Retinal pigment epithelial cell (primary cell): ENCODE measurements at regions not wholly inside any gene's neighbourhood (a gene's known extent, or its start where the extent isn't known, plus 50 kb on each side); places are given as distances from the start of the nearest gene placed in this dataset.

ENCODE experiments used
- DNase-seq: peaks from one replicate; pipeline ENCODE4 v3.0.0-alpha.2; 2010; ENCODE audit warnings: low read depth
- H3K4me3 ChIP-seq: 2 replicates; pipeline ENCODE4 v1.5.1; 2011; ENCODE audit warnings: mild to moderate bottlenecking, low read length, control low read depth, moderate library complexity
- TF ChIP-seq, protein P1 (sequence below): conservative IDR thresholded peaks from 2 replicates; pipeline ENCODE4 v1.5.1; 2011; ENCODE audit warnings: low read depth, low read length, control low read depth, inconsistent platforms

DNA sequence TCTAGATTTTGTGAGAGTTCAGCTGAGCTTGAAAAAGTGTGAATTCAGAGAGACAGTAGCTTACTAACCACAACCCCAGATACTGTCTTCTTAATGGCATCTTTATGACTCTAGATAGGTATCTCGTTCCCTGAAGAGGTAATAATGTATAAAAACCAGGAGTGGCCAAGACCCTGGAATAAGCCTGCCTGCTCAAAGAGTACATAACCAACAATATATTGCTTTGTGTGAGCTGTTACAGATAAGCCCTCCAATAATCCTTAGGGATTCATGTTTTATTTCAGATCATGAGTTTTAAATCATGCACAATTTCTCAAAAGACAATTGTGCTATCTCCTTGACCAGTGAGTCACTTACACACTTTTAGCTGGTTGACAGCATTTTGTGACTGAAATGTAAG, 327.8 kb upstream of the ADGRB3 start:
- TF ChIP-seq, protein P1, sequence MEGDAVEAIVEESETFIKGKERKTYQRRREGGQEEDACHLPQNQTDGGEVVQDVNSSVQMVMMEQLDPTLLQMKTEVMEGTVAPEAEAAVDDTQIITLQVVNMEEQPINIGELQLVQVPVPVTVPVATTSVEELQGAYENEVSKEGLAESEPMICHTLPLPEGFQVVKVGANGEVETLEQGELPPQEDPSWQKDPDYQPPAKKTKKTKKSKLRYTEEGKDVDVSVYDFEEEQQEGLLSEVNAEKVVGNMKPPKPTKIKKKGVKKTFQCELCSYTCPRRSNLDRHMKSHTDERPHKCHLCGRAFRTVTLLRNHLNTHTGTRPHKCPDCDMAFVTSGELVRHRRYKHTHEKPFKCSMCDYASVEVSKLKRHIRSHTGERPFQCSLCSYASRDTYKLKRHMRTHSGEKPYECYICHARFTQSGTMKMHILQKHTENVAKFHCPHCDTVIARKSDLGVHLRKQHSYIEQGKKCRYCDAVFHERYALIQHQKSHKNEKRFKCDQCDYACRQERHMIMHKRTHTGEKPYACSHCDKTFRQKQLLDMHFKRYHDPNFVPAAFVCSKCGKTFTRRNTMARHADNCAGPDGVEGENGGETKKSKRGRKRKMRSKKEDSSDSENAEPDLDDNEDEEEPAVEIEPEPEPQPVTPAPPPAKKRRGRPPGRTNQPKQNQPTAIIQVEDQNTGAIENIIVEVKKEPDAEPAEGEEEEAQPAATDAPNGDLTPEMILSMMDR: no peak
- no peak for DNase-seq
- H3K4me3 ChIP-seq: no peak overlapping the region

DNA sequence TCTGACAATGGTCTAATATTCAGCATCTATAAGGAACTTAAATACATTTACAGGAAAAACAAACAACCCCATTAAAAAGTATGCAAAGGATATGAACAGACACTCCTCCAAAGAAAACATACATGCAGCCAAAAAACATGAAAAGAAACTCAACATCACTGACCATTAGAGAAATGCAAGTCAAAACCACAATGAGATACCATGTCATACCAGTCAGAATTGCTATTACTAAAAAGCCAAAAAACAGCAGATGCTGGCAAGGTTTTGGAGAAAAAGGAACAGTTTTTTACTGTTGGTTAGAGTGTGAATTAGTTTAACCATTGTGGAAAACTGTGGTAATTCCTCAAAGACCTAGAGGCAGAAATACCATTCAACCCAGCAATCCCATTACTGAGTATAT, 339.0 kb upstream of the ADGRB3 start:
- no peak overlapping the region for H3K4me3 ChIP-seq
- no peak for DNase-seq
- TF ChIP-seq, protein P1: no peak

DNA sequence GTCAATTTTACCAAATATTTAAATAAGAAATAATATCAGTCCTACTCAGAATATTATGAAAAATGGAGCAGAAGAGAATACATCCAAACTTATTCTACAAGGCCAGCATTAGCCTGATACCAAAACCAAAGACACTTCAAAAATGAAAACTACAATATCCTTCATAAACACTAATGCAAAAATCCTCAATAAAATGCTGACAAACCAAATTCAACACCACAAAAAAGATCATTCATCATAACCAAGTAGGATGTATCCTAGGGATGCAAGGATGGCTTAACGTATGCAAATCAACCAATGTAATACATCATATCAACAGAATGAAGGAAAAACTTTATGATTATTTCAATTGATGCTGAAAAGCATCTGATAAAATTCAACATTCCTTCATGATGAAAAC, 352.4 kb upstream of the ADGRB3 start:
- DNase-seq: no peak
- TF ChIP-seq, protein P1: no peak
- no peak overlapping the region for H3K4me3 ChIP-seq

DNA sequence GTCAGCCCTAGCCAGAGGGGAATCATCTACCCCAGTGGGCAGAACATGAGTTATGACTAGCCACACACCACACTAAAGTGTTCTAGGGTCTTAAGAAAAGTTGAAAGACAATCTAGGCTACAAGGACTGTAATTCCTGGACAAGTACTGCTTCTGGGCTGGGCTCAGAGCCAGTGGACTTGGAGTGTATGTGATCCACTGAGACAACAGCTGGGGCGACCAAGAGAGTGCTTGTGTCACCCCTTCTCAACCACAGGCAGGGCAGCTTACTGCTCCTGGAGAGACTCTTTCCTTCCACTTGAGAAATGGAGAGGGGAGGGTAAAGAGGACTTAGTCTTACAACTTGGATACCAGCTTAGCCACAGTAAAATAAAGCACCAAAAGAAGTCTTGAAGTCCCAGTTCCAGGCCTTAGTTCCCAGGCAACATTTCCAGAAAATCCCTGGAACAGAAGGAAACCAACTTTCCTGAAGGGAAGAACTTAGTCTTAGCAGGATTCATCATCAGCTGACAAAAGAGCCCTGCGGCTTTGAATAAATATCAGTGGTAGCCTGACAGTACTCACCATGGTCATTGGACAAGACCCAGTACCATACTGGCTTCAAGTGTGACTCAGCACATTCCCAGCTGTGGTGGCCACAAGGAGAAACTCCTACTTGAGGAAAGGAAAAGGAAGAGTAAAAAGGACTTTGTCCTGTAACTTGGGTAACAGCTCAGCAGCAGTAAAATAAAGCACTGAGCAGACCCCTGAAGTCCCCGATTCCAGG, 355.1 kb upstream of the ADGRB3 start:
- H3K4me3 ChIP-seq: no peak overlapping the region
- TF ChIP-seq, protein P1: no peak
- DNase-seq: no peak

DNA sequence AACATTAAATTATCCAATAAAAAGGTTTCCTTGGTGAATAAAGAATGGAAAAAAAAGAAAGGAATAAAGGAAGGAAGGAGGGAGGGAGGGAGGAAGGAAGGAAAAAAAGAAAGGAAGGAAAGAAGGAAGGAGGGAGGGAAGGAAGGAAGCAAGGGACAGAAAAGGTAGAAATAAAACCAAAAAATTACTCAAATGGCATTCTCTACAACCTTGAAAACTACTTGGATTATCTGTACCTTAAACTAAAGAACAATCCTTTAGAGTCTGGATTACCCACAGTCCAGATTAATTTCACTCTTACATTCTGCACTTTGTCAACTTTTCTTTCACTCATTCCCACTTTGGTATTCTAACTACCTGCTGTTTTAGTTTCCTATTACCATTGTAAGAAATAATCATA, 361.8 kb upstream of the ADGRB3 start:
- no peak for DNase-seq
- TF ChIP-seq, protein P1: no peak

DNA sequence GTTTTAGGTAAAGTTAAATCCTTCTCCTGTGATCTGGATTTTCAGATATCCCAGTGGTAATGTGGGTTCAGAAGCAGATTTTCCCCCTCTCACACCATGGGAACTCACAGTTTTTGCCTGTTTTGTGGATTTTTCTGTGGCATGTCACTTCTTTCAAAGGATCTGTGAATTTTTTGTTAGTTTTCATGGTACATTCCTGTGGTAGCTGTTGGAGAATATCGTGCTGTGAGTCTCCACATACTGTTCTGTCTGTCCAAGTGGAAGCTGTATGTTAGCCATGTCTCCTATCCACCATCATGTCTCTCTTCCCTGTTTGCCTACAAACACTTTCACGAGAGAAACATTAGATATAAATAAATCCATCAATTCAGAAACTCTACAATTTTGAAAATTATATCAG, 378.7 kb upstream of the ADGRB3 start:
- no peak for DNase-seq
- TF ChIP-seq, protein P1: no peak
- no peak overlapping the region for H3K4me3 ChIP-seq

More for the DNA sequence above, 361.8 kb upstream of the ADGRB3 start:
- H3K4me3 ChIP-seq: no peak overlapping the region

DNA sequence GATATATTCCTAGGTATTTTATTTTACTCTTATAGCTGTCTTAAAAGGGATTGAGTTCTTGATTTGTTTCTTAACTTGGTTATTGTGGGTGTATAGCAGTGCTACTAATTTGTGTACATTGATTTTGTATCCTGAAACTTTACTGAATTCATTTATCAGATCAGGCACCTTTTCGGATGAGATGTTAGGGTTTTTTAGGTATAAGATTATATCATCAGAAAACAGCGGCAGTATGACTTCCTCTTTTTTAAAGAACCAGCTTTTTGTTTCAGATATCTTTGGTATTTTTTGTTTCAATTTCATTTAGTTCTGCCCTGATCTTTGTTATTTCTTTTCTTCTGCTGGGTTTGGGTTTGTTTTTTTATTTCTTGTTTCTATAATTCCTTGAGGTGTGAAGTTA, 382.4 kb upstream of the ADGRB3 start:
- DNase-seq: no peak
- TF ChIP-seq, protein P1: no peak
- no peak overlapping the region for H3K4me3 ChIP-seq
